SK-N-SH (cell line): ENCODE measurements at regions not wholly inside any gene's neighbourhood (a gene's known extent, or its start where the extent isn't known, plus 50 kb on each side); places are given as distances from the start of the nearest gene placed in this dataset.

ENCODE experiments used
- CTCF ChIA-PET: fragments of 300-600, 350-600 bp; formaldehyde crosslinking; extraction: SDS; loops from one replicate; lab custom pipeline; 2021; lab: Yijun Ruan, JAX
- POLR2A ChIA-PET: fragments of 350-600 bp; sonication (Branson Sonifier 250); formaldehyde crosslinking; extraction: SDS; loops from one replicate; lab custom pipeline; 2020; ENCODE audit warnings: antibody characterized with exemption, inconsistent platforms; lab: Yijun Ruan, JAX
- DNase-seq: peaks from one replicate; pipeline ENCODE4 v3.0.0; 2012
- H2AFZ ChIP-seq: fragments of 200-600 bp; sonication (generic); 2 replicates; pipeline ENCODE4 v1.8.1; 2016; ENCODE audit warnings: antibody characterized with exemption, mild to moderate bottlenecking, low read depth
- H3F3A ChIP-seq: fragments of 200-600 bp; sonication (generic); replicated peaks from 2 replicates; pipeline ENCODE3; 2016; ENCODE audit warnings: antibody characterized with exemption, mild to moderate bottlenecking; ENCODE audit not compliant: insufficient read depth
- H3K27ac ChIP-seq, 2 experiments: fragments of 200-500 bp in 1 of 2; fragments of 200-600 bp in 1 of 2; sonication (Bioruptor generic) in 1 of 2; sonication (generic), shearing (Covaris generic) in 1 of 2; 2 replicates each; pipeline versions ENCODE4 v1.5.1 to v1.6.1; 2014 to 2016; ENCODE audit warnings: low read depth in 2 of 2, inconsistent platforms in 1 of 2, low read length in 1 of 2, mild to moderate bottlenecking in 1 of 2, mixed read lengths in 1 of 2
- H3K27me3 ChIP-seq: fragments of 200-600 bp; sonication (generic), shearing (Covaris generic); 2 replicates; pipeline ENCODE4 v1.6.1; 2016; ENCODE audit warnings: mixed run types; ENCODE audit not compliant: insufficient read depth
- H3K36me3 ChIP-seq, 2 experiments: fragments of 200-500 bp in 1 of 2; fragments of 200-600 bp in 1 of 2; sonication (Bioruptor generic) in 1 of 2; sonication (generic) in 1 of 2; replicated peaks in 1 of 2; 2 replicates each; pipeline versions ENCODE3 to v1.5.1; 2014 to 2016; ENCODE audit warnings: low read length in 1 of 2, mild to moderate bottlenecking in 1 of 2; ENCODE audit not compliant: insufficient read depth in 2 of 2, control insufficient read depth in 1 of 2
- H3K4me1 ChIP-seq, 2 experiments: fragments of 200-500 bp in 1 of 2; fragments of 200-600 bp in 1 of 2; sonication (Bioruptor generic) in 1 of 2; sonication (generic), shearing (Covaris generic) in 1 of 2; 2 replicates each; pipeline versions ENCODE4 v1.5.1 to v1.6.1; 2014 to 2016; ENCODE audit warnings: low read depth in 1 of 2, low read length in 1 of 2, mixed run types in 1 of 2; ENCODE audit not compliant: insufficient read depth in 2 of 2, control insufficient read depth in 1 of 2
- H3K4me2 ChIP-seq: fragments of 200-600 bp; sonication (generic), shearing (Covaris generic); 2 replicates; pipeline ENCODE4 v1.6.1; 2017; ENCODE audit warnings: mixed run types
- H3K4me3 ChIP-seq, 2 experiments: fragments of 200-500 bp in 1 of 2; fragments of 200-600 bp in 1 of 2; sonication (Bioruptor generic) in 1 of 2; sonication (generic), shearing (Covaris generic) in 1 of 2; 2 replicates each; pipeline versions ENCODE4 v1.5.1 to v1.8.1; 2014 to 2016; ENCODE audit warnings: low read depth in 2 of 2, inconsistent platforms in 1 of 2, low read length in 1 of 2, mild to moderate bottlenecking in 1 of 2, mixed read lengths in 1 of 2, moderate library complexity in 1 of 2
- H3K79me2 ChIP-seq: fragments of 200-600 bp; sonication (generic); 2 replicates; pipeline ENCODE4 v1.8.1; 2017; ENCODE audit warnings: mild to moderate bottlenecking; ENCODE audit not compliant: insufficient read depth
- H3K9ac ChIP-seq: fragments of 200-600 bp; sonication (generic); 2 replicates; pipeline ENCODE4 v1.6.1; 2017; ENCODE audit warnings: mixed run types
- H3K9me2 ChIP-seq: fragments of 200-600 bp; sonication (generic); 2 replicates; pipeline ENCODE4 v1.6.1; 2017; ENCODE audit warnings: mixed run types
- H3K9me3 ChIP-seq: fragments of 200-600 bp; sonication (generic); 2 replicates; pipeline ENCODE4 v1.6.1; 2017; ENCODE audit warnings: mixed run types, mild to moderate bottlenecking, moderate library complexity
- H4K20me1 ChIP-seq: fragments of 200-600 bp; sonication (generic); 2 replicates; pipeline ENCODE4 v1.6.1; 2017; ENCODE audit warnings: mild to moderate bottlenecking, mixed run types; ENCODE audit not compliant: insufficient read depth
- CHD2 ChIP-seq: fragments of 150-350 bp; IDR thresholded peaks from 2 replicates; pipeline ENCODE4 v1.6.1; 2018; ENCODE audit warnings: low read length; ENCODE audit not compliant: partially characterized antibody
- FOSL2 ChIP-seq: IDR thresholded peaks from 2 replicates; pipeline ENCODE4 v1.4.0; 2012; ENCODE audit warnings: low read depth, mild to moderate bottlenecking, moderate library complexity, borderline replicate concordance
- FOXJ3 ChIP-seq: sonication (generic); formaldehyde crosslinking; IDR thresholded peaks from 2 replicates; pipeline ENCODE4 v1.5.1; 2020; ENCODE audit warnings: mild to moderate bottlenecking, missing genetic modification reagents
- GABPA ChIP-seq: IDR thresholded peaks from 2 replicates; pipeline ENCODE4 v1.4.0; 2012; ENCODE audit warnings: low read depth, mild to moderate bottlenecking
- GATA2 ChIP-seq: sonication (generic); formaldehyde crosslinking; IDR thresholded peaks from 2 replicates; pipeline ENCODE4 v1.5.0; 2020; ENCODE audit warnings: mild to moderate bottlenecking, missing genetic modification reagents
- JUND ChIP-seq: IDR thresholded peaks from 2 replicates; pipeline ENCODE4 v1.4.0; 2012
- POLR2AphosphoS5 ChIP-seq: IDR thresholded peaks from 2 replicates; pipeline ENCODE4 v1.6.1; 2012; ENCODE audit warnings: low read depth, low read length
- RXRA ChIP-seq: IDR thresholded peaks from 2 replicates; pipeline ENCODE4 v1.4.0; 2012; ENCODE audit warnings: low read depth, mild to moderate bottlenecking, borderline replicate concordance
- SMC3 ChIP-seq: IDR thresholded peaks from 2 replicates; pipeline ENCODE4 v1.6.1; 2012; ENCODE audit warnings: low read depth, low read length, improper control_type of control experiment
- TAF1 ChIP-seq: IDR thresholded peaks from 2 replicates; pipeline ENCODE4 v1.6.1; 2012; ENCODE audit warnings: low read depth, mild to moderate bottlenecking, low read length, moderate library complexity, borderline replicate concordance
- TEAD4 ChIP-seq: IDR thresholded peaks from 2 replicates; pipeline ENCODE4 v1.4.0; 2012; ENCODE audit warnings: mild to moderate bottlenecking, borderline replicate concordance; ENCODE audit not compliant: insufficient read depth
- USF2 ChIP-seq: fragments of 150-350 bp; IDR thresholded peaks from 2 replicates; pipeline ENCODE4 v1.6.1; 2017; ENCODE audit warnings: antibody characterized with exemption, low read length, low read depth, borderline replicate concordance
- ZBTB33 ChIP-seq: IDR thresholded peaks from 2 replicates; pipeline ENCODE4 v1.4.0; 2012; ENCODE audit warnings: low read depth, borderline replicate concordance
- WGBS: methylation state at CpG from one replicate; pipeline ENCODE4 v1.1.6; 2017; ENCODE audit warnings: low lambda C conversion rate; 5-methylcytosine and 5-hydroxymethylcytosine counted together
- TF ChIP-seq, protein P1 (sequence below): IDR thresholded peaks from 2 replicates; pipeline ENCODE4 v1.4.0; 2012; ENCODE audit warnings: low read depth, borderline replicate concordance
- TF ChIP-seq, protein P2 (sequence below): IDR thresholded peaks from 2 replicates; pipeline ENCODE4; 2012
- TF ChIP-seq, protein P3 (sequence below): IDR thresholded peaks from 2 replicates; pipeline ENCODE4 v1.4.0; 2012; ENCODE audit warnings: low read depth

DNA sequence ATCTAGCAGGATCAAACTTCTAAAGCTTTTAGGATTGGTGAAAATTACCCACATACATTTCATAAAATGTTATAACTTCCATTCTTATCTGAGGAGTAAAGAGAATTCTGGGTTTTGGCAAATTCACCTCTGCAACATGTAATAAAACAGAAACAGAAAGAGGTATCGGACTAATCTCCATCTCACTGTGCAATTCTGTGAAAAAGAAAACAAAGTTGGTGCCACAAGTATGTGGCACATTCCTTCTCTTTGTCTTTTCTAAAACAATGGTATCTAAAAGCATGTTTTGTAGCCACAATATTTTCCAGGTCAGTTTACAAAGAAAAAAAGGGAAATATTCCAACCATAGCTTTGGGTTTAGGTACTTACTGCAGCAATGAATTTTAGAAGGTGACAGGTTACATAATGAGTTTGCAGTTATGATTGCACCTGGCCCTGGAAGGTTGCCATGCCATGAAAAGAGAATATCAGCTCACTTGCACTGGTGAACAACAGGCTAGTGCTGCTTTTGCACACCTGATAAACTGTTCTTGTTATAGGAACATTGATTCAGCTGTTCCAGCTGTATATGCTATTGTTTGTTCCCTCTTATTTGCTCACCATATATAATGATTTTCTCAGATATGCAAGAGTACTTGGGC is 491.3 kb upstream of the MEF2C start:
- CTCF ChIA-PET = interaction anchor here (1.0 kb wide), 1 partner anchor 26 kb away, joined by 3 read pairs; no protein-coding TSS in a partner anchor
- DNase-seq = no peak

DNA sequence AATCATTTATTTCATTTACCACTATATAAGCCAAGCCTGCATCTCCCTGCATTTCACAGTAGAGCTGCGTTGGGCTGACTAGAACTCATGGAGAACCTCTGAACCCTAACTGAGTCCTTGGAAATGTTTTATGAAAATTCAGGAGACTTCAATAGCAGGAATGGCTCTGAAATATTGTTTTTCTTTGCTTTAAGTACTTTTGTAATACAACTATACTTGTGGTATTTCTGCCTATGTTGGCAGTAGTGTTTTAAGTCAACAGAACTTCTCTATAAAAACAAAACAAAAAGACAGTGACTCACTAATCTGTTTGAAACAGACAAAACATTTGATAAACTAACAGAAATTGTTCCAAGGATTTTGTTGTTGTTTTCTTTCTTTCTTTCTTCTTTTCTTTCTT is 489.2 kb upstream of the MEF2C start:
- H3K36me3 ChIP-seq = no peaks in the 10 kb centered on the region
- no peak overlapping the region for H3K9ac ChIP-seq
- H3K79me2 ChIP-seq = no peaks in the 10 kb centered on the region
- no peak overlapping the region for H3K27ac ChIP-seq
- no peaks in the 10 kb centered on the region for H3K9me3 ChIP-seq
- no peaks in the 10 kb centered on the region for H3K27me3 ChIP-seq
- H3K4me1 ChIP-seq = no peaks in the 10 kb centered on the region
- H3K4me3 ChIP-seq = no peak overlapping the region
- POLR2A ChIA-PET = no interaction called here
- 50% methylated on average over 1 of the region's 1 CpG for WGBS
- TF ChIP-seq GABPA = no peak
- TF ChIP-seq USF2 = no peak
- TF ChIP-seq SMC3 = no peak
- DNase-seq = no peak
- CTCF ChIA-PET = no interaction called here
- no peak overlapping the region for H2AFZ ChIP-seq
- H3K9me2 ChIP-seq = no peaks in the 10 kb centered on the region
- no peak overlapping the region for H3K4me2 ChIP-seq
- H4K20me1 ChIP-seq = no peaks in the 10 kb centered on the region
- H3F3A ChIP-seq = no peaks in the 10 kb centered on the region

More for the DNA sequence above, 491.3 kb upstream of the MEF2C start:
- no peaks in the 10 kb centered on the region for H4K20me1 ChIP-seq
- H3F3A ChIP-seq = no peaks in the 10 kb centered on the region
- H3K36me3 ChIP-seq = no peaks in the 10 kb centered on the region
- H3K27me3 ChIP-seq = no peaks in the 10 kb centered on the region
- no peak overlapping the region for H3K4me2 ChIP-seq
- H3K9me3 ChIP-seq = no peaks in the 10 kb centered on the region
- H2AFZ ChIP-seq = no peak overlapping the region
- no peak overlapping the region for H3K9ac ChIP-seq
- H3K9me2 ChIP-seq = no peaks in the 10 kb centered on the region
- H3K79me2 ChIP-seq = no peaks in the 10 kb centered on the region
- POLR2A ChIA-PET = no interaction called here
- no peaks in the 10 kb centered on the region for H3K4me1 ChIP-seq
- TF ChIP-seq POLR2AphosphoS5 (no peak), TEAD4 (no peak), CHD2 (no peak), TAF1 (no peak), FOXJ3 (CRISPR knock-in tag) (no peak), ZBTB33 (no peak), RXRA (no peak), JUND (no peak), FOSL2 (no peak), GATA2 (CRISPR knock-in tag) (no peak)
- TF ChIP-seq, protein P1, sequence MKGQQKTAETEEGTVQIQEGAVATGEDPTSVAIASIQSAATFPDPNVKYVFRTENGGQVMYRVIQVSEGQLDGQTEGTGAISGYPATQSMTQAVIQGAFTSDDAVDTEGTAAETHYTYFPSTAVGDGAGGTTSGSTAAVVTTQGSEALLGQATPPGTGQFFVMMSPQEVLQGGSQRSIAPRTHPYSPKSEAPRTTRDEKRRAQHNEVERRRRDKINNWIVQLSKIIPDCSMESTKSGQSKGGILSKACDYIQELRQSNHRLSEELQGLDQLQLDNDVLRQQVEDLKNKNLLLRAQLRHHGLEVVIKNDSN = no peak
- TF ChIP-seq, protein P2, sequence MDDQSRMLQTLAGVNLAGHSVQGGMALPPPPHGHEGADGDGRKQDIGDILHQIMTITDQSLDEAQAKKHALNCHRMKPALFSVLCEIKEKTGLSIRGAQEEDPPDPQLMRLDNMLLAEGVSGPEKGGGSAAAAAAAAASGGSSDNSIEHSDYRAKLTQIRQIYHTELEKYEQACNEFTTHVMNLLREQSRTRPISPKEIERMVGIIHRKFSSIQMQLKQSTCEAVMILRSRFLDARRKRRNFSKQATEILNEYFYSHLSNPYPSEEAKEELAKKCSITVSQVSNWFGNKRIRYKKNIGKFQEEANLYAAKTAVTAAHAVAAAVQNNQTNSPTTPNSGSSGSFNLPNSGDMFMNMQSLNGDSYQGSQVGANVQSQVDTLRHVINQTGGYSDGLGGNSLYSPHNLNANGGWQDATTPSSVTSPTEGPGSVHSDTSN = no peak
- TF ChIP-seq, protein P3, sequence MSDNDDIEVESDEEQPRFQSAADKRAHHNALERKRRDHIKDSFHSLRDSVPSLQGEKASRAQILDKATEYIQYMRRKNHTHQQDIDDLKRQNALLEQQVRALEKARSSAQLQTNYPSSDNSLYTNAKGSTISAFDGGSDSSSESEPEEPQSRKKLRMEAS = no peak
- TF ChIP-seq, all 33 proteins: peak for 0
- Histone ChIP-seq H3K27ac (no peak overlapping the region), H3K4me3 (no peak overlapping the region)
- WGBS = 73% methylated on average over 1 of the region's 1 CpG
